Neural progenitor cell (in vitro differentiated cells): ENCODE measurements at regions not wholly inside any gene's neighbourhood (a gene's known extent, or its start where the extent isn't known, plus 50 kb on each side); places are given as distances from the start of the nearest gene placed in this dataset.

ENCODE experiments used
- CTCF ChIP-seq: fragments of 200-600 bp; sonication (generic); IDR thresholded peaks from 2 replicates; pipeline ENCODE4 v1.5.1; 2017; ENCODE audit warnings: antibody characterized with exemption, mild to moderate bottlenecking
- EZH2 ChIP-seq: fragments of 200-600 bp; sonication (generic); IDR thresholded peaks from 2 replicates; pipeline ENCODE4 v1.6.1; 2017; ENCODE audit warnings: antibody characterized with exemption, mild to moderate bottlenecking, moderate library complexity
- EZH2phosphoT487 ChIP-seq: fragments of 200-600 bp; sonication (generic); IDR thresholded peaks from 2 replicates; pipeline ENCODE4 v1.6.1; 2017; ENCODE audit warnings: antibody characterized with exemption

DNA sequence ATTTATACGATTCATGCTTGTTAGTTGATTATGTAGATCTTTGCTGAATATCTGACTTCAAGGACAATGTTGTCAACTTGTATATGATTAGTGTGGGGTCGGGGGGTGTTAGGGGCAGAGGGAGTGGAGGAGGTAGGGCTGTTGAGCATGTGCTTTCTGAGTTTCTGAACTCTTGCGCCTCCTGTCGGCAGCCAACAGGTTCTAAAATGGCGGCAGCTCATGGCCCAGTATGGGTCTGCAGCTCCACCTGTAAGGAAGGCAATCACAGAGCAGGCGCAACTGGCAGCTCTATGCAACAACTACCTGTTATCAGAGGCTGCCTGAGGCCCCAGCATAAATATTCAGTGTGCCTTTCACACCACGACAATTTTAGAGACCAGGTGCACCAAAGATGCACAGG, 205.8 kb upstream of the PLXNA2 start:
- TF ChIP-seq CTCF (no peak), EZH2phosphoT487 (no peak), EZH2 (no peak)
